ENCODE measurements at regions not wholly inside any gene's neighbourhood (a gene's known extent, or its start where the extent isn't known, plus 50 kb on each side); places are given as distances from the start of the nearest gene placed in this dataset.
"Not testable (repeated sequence)": the region's sequence is repeated elsewhere in the genome, so short reads cannot be mapped to it uniquely, and the experiment has no call there.

- DNase-seq (ENCODE audit: low read depth in 3 of 3): no peak
Measured at GRCh38 chr1:10910681-10911489, 101.6 kb upstream of the TARDBP start.

- no peak for DNase-seq (ENCODE audit: low read depth in 3 of 3)
Measured at GRCh38 chr1:10911490-10912166, 100.8 kb upstream of the TARDBP start.

- no peak for DNase-seq (ENCODE audit: low read depth in 3 of 3)
Measured at GRCh38 chr1:10912441-10912840, 100.0 kb upstream of the TARDBP start.

- DNase-seq (ENCODE audit: low read depth in 3 of 3): no peak
Measured at GRCh38 chr1:10914056-10914455, 98.4 kb upstream of the TARDBP start.

- no peak for DNase-seq (ENCODE audit: low read depth in 3 of 3)
Measured at GRCh38 chr1:10915594-10915993, 96.9 kb upstream of the TARDBP start.

- no peak for DNase-seq (ENCODE audit: low read depth in 3 of 3)
Measured at GRCh38 chr1:10916311-10916710, 96.1 kb upstream of the TARDBP start.

GRCh38 chr1:10916991-10917390 is 95.5 kb upstream of the TARDBP start:
- no peak for DNase-seq (ENCODE audit: low read depth in 3 of 3)

GRCh38 chr1:10917513-10918454 is 94.7 kb upstream of the TARDBP start:
- no peak for DNase-seq (ENCODE audit: low read depth in 3 of 3)

GRCh38 chr1:10918531-10918930 is 93.9 kb upstream of the TARDBP start:
- DNase-seq (ENCODE audit: low read depth in 3 of 3): no peak

GRCh38 chr1:10920063-10920626 is 92.3 kb upstream of the TARDBP start:
- DNase-seq (ENCODE audit: low read depth in 3 of 3): no peak

- DNase-seq (ENCODE audit: low read depth in 3 of 3): not testable (repeated sequence)
Measured at GRCh38 chr1:10922315-10923060, 90.0 kb upstream of the TARDBP start.

GRCh38 chr1:10924030-10924429 is 88.4 kb upstream of the TARDBP start:
- no peak for DNase-seq (ENCODE audit: low read depth in 3 of 3)

GRCh38 chr1:10928654-10929053 is 83.8 kb upstream of the TARDBP start:
- no peak for DNase-seq (ENCODE audit: low read depth in 3 of 3)

GRCh38 chr1:10932088-10932487 is 80.4 kb upstream of the TARDBP start:
- DNase-seq (ENCODE audit: low read depth in 3 of 3): no peak

- DNase-seq (ENCODE audit: low read depth in 3 of 3): no peak
Measured at GRCh38 chr1:10934150-10934818, 78.2 kb upstream of the TARDBP start.

GRCh38 chr1:10935246-10935645 is 77.2 kb upstream of the TARDBP start:
- no peak for DNase-seq (ENCODE audit: low read depth in 3 of 3)

GRCh38 chr1:10935724-10936123 is 76.7 kb upstream of the TARDBP start:
- no peak for DNase-seq (ENCODE audit: low read depth in 3 of 3)

GRCh38 chr1:10936998-10937901 is 75.2 kb upstream of the TARDBP start:
- no peak for DNase-seq (ENCODE audit: low read depth in 3 of 3)

GRCh38 chr1:10938741-10939417 is 73.6 kb upstream of the TARDBP start:
- DNase-seq (ENCODE audit: low read depth in 3 of 3): no peak
